NOMO-1 treated with DMSO at 0.1 percent for 48 hours (cell line): ENCODE measurements at regions not wholly inside any gene's neighbourhood (a gene's known extent, or its start where the extent isn't known, plus 50 kb on each side); places are given as distances from the start of the nearest gene placed in this dataset.

Experiments used
- DNase-seq: peaks from one replicate; lab custom pipeline; 2025; ENCODE audit not compliant: unreplicated experiment; lab: John Stamatoyannopoulos, UW

GRCh38 chr9:88730780-88731179, 195.8 kb downstream of the NXNL2 start:
- no peak for DNase-seq

DNA sequence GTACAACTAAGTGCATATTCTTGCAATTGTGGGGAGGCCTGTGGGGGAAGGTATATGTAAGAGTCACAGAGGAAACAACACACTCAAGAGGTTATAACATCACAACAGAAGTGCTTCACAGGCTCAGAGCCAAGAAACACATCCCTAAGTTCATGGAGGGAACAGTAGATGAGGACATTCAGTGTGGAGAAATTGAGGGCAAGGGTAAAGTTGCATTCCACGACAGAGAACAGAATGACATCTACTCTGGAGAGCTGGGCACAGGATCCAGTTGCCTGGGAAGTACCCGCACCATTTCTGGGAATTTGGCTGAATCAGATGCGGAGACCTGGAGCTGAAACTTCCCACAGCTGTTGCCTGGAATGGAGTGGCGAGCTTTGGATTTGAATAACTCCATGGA, 197.2 kb downstream of the NXNL2 start:
- DNase-seq, result no peak

GRCh38 chr9:88733651-88734421, 198.9 kb downstream of the NXNL2 start:
- no peak for DNase-seq

DNA sequence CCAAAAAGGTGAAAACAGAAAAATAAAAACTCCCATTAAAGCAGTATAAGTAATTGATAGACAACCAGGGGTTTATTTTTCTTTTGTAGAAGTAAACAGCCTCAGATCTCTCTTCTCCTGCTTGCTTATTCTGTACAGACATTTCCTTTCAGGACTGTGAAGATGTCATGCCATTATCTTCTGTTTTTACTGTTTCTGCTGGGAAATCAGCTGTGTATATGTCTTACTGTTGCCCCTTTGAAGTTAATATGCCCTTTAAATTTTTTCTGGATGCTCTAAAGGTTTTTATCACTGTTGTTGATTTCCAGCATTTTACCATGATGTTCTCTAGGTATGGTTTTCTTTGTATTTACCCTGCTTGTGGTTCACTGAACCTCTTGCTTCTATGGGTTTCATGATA, 199.5 kb downstream of the NXNL2 start:
- DNase-seq, result no peak

- DNase-seq, result no peak
These were observed 201.2 kb downstream of the NXNL2 start for GRCh38 chr9:88736136-88736637.

- no peak for DNase-seq
These were observed 202.1 kb downstream of the NXNL2 start for GRCh38 chr9:88737031-88737430.

- DNase-seq, result no peak
These were observed 202.9 kb downstream of the NXNL2 start for GRCh38 chr9:88737876-88738275.

DNA sequence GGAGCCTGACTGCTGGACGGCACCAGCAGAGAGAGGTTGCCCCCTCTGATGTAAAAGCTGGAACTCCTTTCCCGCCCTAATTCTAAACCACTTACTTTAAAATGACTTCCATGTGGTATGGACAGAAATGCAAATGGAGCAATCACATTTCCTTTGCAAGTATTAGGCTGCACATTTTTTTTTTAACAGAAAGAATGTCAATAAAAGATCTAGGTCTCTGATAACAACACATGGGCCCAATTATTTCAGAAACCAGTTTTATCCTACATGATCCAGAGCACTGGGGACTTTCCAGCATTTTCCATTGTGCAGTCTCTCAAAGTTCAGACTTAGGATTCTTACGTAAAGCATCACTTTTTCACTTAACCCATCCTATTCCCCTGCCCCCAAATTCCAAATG, 203.7 kb downstream of the NXNL2 start:
- no peak for DNase-seq

- DNase-seq, result no peak
These were observed 204.4 kb downstream of the NXNL2 start for GRCh38 chr9:88739373-88739772.

GRCh38 chr9:88740844-88741243, 205.9 kb downstream of the NXNL2 start:
- DNase-seq, result no peak

- no peak for DNase-seq
These were observed 206.4 kb downstream of the NXNL2 start for GRCh38 chr9:88741335-88741734.

- DNase-seq, result no peak
These were observed 207.5 kb downstream of the NXNL2 start for GRCh38 chr9:88742483-88742882.

DNA sequence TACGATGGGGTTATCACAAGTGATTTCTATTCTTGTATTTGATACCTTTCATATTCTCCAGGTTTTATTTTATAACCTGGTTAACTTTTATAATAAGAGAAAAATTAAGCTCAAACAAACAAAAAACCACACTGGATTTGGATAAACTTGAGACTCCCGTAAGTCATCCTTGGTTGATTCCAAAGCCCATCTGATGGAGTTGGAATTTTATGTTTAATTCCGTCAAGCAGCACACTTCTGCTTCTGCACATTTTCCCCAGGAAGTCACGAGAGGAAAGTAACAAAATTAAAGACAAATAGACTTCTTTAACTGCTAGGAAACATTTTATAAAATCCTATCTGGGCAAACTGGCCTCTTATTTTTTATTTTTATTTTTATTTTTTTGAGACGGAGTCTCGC, 207.9 kb downstream of the NXNL2 start:
- no peak for DNase-seq

DNA sequence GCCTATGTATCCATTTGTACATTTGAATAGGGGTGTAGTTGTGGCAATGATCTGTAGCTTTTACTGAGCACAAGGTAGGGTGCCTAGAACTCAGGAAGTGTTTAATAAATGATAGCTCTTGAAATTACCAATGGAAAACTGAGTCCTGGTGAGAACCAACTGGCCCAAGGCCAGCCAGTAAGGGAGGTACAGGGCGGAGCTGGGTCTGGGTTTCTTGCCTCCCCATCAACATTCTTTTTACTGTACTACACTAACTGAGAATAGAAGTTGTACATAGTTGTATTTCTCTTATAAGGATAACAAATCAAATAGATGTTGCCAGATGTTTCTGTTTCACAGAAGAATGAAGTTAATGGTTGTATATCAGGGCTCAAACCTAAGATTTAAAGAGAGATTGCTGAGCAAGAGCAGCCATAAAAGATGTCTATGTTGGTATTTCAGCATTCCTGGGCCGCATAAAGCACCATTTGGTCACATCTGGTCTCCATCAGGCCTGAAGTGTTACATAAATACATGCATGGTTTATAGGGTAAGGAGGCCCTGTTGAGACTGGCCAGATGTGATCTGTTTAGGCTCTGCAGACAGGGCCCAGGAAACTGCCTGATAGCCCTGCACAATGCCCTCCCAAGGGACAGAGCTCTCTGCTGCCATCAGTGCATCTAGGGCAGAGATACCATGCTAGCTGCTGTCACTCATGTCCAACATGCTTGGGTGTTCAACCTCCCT, 210.5 kb downstream of the NXNL2 start:
- no peak for DNase-seq

- DNase-seq, result no peak
These were observed 211.2 kb downstream of the NXNL2 start for GRCh38 chr9:88746029-88746742.

GRCh38 chr9:88746743-88747398, 211.9 kb downstream of the NXNL2 start:
- no peak for DNase-seq

GRCh38 chr9:88747768-88748167, 212.8 kb downstream of the NXNL2 start:
- peak; percentile 29 for DNase-seq

DNA sequence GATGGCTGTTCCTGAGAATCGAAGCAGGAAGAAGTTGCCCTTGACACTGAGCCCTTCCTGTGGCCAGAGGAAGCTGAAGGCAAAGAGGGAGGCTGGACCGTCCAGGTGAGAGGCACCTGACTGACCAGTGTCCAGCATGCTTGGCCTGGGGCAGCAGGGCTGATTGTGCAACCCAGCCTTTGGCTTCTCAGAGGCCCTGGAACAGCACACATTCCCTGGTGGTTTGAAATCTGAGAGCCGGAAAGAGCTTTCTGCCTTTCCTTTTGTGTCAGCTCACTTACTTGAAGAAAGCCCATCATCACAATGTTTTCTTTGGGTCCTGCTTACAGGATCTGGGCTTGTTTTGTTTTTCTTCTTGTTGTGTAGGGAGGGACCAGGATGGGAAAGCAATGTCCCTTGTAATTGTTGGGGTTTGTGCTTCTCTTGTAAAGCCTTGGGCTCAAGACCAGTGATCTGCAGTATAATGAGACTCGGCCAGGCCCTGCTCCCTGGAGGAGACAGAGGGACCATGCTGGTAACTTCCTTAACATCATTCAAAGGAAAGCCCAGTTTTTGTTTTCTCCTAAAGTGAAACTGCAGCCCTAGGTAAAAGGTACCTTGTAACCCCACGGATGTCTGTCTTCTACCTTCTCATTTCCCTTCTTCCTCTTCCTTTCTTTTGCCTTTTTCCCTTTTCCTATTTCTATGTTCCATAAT, 213.7 kb downstream of the NXNL2 start:
- DNase-seq, result no peak

DNA sequence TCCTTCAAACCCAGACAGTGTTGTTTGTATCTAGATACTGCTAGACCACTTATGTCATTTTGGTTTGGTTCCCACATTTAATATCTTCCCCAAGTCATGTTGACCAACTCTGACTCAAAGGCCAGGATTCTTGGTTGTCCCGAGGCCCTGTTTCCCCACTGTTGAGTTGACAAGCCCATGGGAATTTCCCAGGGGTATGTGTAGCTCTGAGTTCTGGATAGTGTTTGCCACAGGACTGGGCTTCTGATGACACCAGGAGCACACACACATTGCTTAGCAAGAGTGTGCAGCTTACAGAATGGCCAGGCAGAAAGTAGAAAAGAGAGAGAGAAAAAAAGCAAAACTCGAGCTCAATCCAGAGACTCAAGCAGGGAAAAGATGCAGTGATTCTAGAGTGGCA, 214.4 kb downstream of the NXNL2 start:
- DNase-seq, result no peak

DNA sequence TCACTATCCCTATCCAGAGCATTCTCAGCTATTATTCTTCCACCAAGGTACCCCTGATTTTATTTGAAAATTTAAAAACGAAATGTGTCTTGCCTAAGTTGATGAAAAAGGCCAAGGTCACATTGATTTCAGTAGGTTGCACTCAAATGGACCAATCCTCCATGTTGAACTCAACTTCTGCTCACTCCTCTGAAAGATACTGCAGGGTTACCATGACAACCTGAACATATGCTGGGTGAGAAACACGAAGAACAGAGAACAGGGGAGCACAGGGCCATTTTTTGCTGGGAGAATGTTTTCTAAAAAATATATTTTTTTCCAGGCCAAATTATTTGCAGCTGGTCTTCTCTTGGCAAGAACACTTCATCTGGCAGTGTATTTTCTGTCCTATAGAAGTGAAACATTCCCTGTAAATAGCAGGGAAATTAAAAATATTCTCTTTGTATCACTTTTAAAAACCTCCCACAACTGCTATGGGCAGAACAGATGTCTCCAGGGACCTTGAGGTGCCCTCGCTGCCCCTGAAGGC, 215.9 kb downstream of the NXNL2 start:
- DNase-seq, result no peak
